K562 (cell line): ENCODE measurements at regions not wholly inside any gene's neighbourhood (a gene's known extent, or its start where the extent isn't known, plus 50 kb on each side); places are given as distances from the start of the nearest gene placed in this dataset.

ENCODE experiments used
- ATAC-seq: fragments of 200-7000 bp; cut with Tn5 transposase; 3 replicates; pipeline ENCODE4 v1.9.1; 2020; ENCODE audit warnings: moderate library complexity
- BruUV-seq: library from RNA; stranded (reverse); fragments of 400-500 nt; replicated peaks from 2 replicates; lab custom pipeline; 2021; lab: Mats Ljungman, UMichigan
- CTCF ChIA-PET: fragments of 300-600 bp; formaldehyde crosslinking; extraction: SDS; loops from one replicate; lab custom pipeline; 2021; ENCODE audit warnings: low intra/inter-chr PET ratio; lab: Yijun Ruan, JAX
- POLR2A ChIA-PET: fragments of 300-600, 350-650 bp; sonication (Branson Sonifier 250); formaldehyde crosslinking; extraction: SDS; loops from one replicate; lab custom pipeline; 2021; ENCODE audit warnings: antibody characterized with exemption, inconsistent platforms; lab: Yijun Ruan, JAX
- DNase-seq, 4 experiments: peaks; one replicate each; pipeline versions ENCODE4 v3.0.0 to v3.0.0-alpha.2; 2011 to 2018; ENCODE audit warnings: low spot score in 3 of 4, mixed read lengths in 3 of 4; ENCODE audit errors: extremely low read depth in 1 of 4
- FAIRE-seq: peaks from 2 replicates; lab custom pipeline; 2011; peaks lifted over from hg19 to GRCh38; lab: Jason Lieb, UNC
- H2AFZ ChIP-seq: 2 replicates; pipeline ENCODE4 v1.6.0; 2011; ENCODE audit warnings: low read depth, low read length, control low read depth, inconsistent platforms
- H3K27ac ChIP-seq: fragments of 200-600 bp; 3 replicates; pipeline ENCODE4 v1.8.0; 2011; ENCODE audit warnings: low read depth, mild to moderate bottlenecking, control low read depth, inconsistent platforms, low read length, moderate library complexity, mixed read lengths; ENCODE audit errors: extremely low read depth
- H3K27me3 ChIP-seq, 2 experiments: fragments of 300-600 bp in 1 of 2; 2 replicates in 1 of 2; 3 replicates in 1 of 2; pipeline versions ENCODE4 v1.6.0 to v1.8.0; 2011; ENCODE audit warnings: inconsistent platforms in 2 of 2, low read length in 2 of 2, mild to moderate bottlenecking in 1 of 2, mixed read lengths in 1 of 2, moderate library complexity in 1 of 2; ENCODE audit not compliant: control insufficient read depth in 2 of 2, insufficient read depth in 2 of 2
- H3K36me3 ChIP-seq: fragments of 300-600 bp; 3 replicates; pipeline ENCODE4 v1.8.0; 2011; ENCODE audit warnings: mild to moderate bottlenecking, low read length, inconsistent platforms; ENCODE audit not compliant: control insufficient read depth, insufficient read depth
- H3K4me1 ChIP-seq, 2 experiments: fragments of 200-600 bp in 1 of 2; replicated peaks in 1 of 2; 2 replicates in 1 of 2; 3 replicates in 1 of 2; pipeline versions ENCODE4 v1.5.1 to v1.8.0; 2011; ENCODE audit warnings: inconsistent platforms in 2 of 2, low read length in 2 of 2, mild to moderate bottlenecking in 1 of 2, mixed read lengths in 1 of 2, moderate library complexity in 1 of 2; ENCODE audit not compliant: control insufficient read depth in 2 of 2, insufficient read depth in 2 of 2
- H3K4me2 ChIP-seq: 2 replicates; pipeline ENCODE4 v1.6.1; 2011; ENCODE audit warnings: low read length, control low read depth, inconsistent platforms, mixed read lengths; ENCODE audit not compliant: insufficient read depth
- H3K4me3 ChIP-seq: fragments of 200-600 bp; sonication (generic), shearing (Covaris generic); 2 replicates; pipeline ENCODE4 v1.5.1; 2016; ENCODE audit warnings: control low read depth, inconsistent platforms
- H3K79me2 ChIP-seq: fragments of 200-600 bp; 3 replicates; pipeline ENCODE4 v1.8.0; 2011; ENCODE audit warnings: low read length, inconsistent platforms; ENCODE audit not compliant: control insufficient read depth, insufficient read depth
- H3K9ac ChIP-seq, 2 experiments: 2 replicates each; pipeline versions ENCODE4 v1.6.0 to v1.6.1; 2011; ENCODE audit warnings: low read depth in 2 of 2, low read length in 2 of 2, control low read depth in 1 of 2, inconsistent platforms in 1 of 2, mild to moderate bottlenecking in 1 of 2, mixed read lengths in 1 of 2; ENCODE audit not compliant: insufficient read depth in 1 of 2
- H3K9me1 ChIP-seq: one replicate; pipeline ENCODE4 v1.6.0; 2011; ENCODE audit warnings: inconsistent platforms, mild to moderate bottlenecking, low read length, moderate library complexity; ENCODE audit not compliant: control insufficient read depth, insufficient read depth
- H3K9me3 ChIP-seq: replicated peaks from 2 replicates; pipeline ENCODE4 v1.5.1; 2011; ENCODE audit warnings: low read depth, low read length, inconsistent platforms; ENCODE audit not compliant: control insufficient read depth, insufficient read depth
- H4K20me1 ChIP-seq: replicated peaks from 2 replicates; pipeline ENCODE4 v1.6.1; 2011; ENCODE audit warnings: low read length, inconsistent platforms, mixed read lengths; ENCODE audit not compliant: control insufficient read depth, insufficient read depth
- ASH1L ChIP-seq: fragments of 450-650 bp; IDR thresholded peaks from 2 replicates; pipeline ENCODE4 v1.6.1; 2018; ENCODE audit warnings: borderline replicate concordance, mild to moderate bottlenecking, low read depth; ENCODE audit not compliant: partially characterized antibody
- CXXC5 ChIP-seq: fragments of 250-450 bp; sonication (Bioruptor Pico); IDR thresholded peaks from 2 replicates; pipeline ENCODE4 v1.8.0; 2022; ENCODE audit warnings: inconsistent platforms, mild to moderate bottlenecking, moderate library complexity
- KLF13 ChIP-seq: fragments of 450-650 bp; IDR thresholded peaks from 2 replicates; pipeline ENCODE4 v1.6.1; 2016; ENCODE audit warnings: missing genetic modification characterization, low read depth, mild to moderate bottlenecking, missing compliant biosample characterization, moderate library complexity, borderline replicate concordance
- LEF1 ChIP-seq: fragments of 450-650 bp; IDR thresholded peaks from 2 replicates; pipeline ENCODE4 v1.6.1; 2016; ENCODE audit warnings: mild to moderate bottlenecking
- PHTF2 ChIP-seq: fragments of 250-450 bp; sonication (Bioruptor Pico); IDR thresholded peaks from 2 replicates; pipeline ENCODE4 v1.5.0; 2021; ENCODE audit warnings: mild to moderate bottlenecking
- PML ChIP-seq: IDR thresholded peaks from 2 replicates; pipeline ENCODE4 v1.6.1; 2012; ENCODE audit warnings: low read length, inconsistent platforms
- RBBP5 ChIP-seq: fragments of 200-600 bp; sonication (generic); IDR thresholded peaks from 2 replicates; pipeline ENCODE4 v1.6.1; 2012; ENCODE audit warnings: borderline replicate concordance, mild to moderate bottlenecking, low read length, control low read depth, inconsistent platforms; ENCODE audit not compliant: insufficient read depth, poor library complexity, severe bottlenecking
- SIN3B ChIP-seq: fragments of 450-650 bp; IDR thresholded peaks from 2 replicates; pipeline ENCODE4 v1.6.1; 2017; ENCODE audit warnings: low read depth, mild to moderate bottlenecking, moderate library complexity
- SMARCC2 ChIP-seq: fragments of 450-650 bp; IDR thresholded peaks from 2 replicates; pipeline ENCODE4 v1.6.1; 2017; ENCODE audit warnings: antibody characterized with exemption, moderate library complexity, mild to moderate bottlenecking, low read depth
- TCF7L2 ChIP-seq: fragments of 150-350 bp; IDR thresholded peaks from 2 replicates; pipeline ENCODE4 v1.6.1; 2016; ENCODE audit warnings: low read depth, mild to moderate bottlenecking, low read length, moderate library complexity
- THRA ChIP-seq: fragments of 450-650 bp; IDR thresholded peaks from 2 replicates; pipeline ENCODE4 v1.6.1; 2017; ENCODE audit warnings: mild to moderate bottlenecking, moderate library complexity
- ZBTB5 ChIP-seq: fragments of 450-650 bp; IDR thresholded peaks from 2 replicates; pipeline ENCODE4 v1.6.1; 2017; ENCODE audit warnings: antibody characterized with exemption
- ZNF512 ChIP-seq: IDR thresholded peaks from 2 replicates; pipeline ENCODE4 v1.6.1; 2016; ENCODE audit warnings: missing genetic modification characterization, missing compliant biosample characterization
- WGBS: fragments of 100-300 bp; shearing (Covaris generic); methylation state at CpG from one replicate; pipeline ENCODE4 v1.1.6; 2016; ENCODE audit warnings: low coverage, mixed read lengths; ENCODE audit not compliant: insufficient coverage; ENCODE audit errors: missing lambda C conversion rate; 5-methylcytosine and 5-hydroxymethylcytosine counted together
- in situ Hi-C: fragments of 300-500 bp; cut with MboI; formaldehyde crosslinking; loops from 4 replicates; pipeline ENCODE4 v1.15.0; 2018; ENCODE audit warnings: inconsistent platforms, mixed read lengths
- intact Hi-C: fragments of 100-400 bp; cut with micrococcal nuclease; formaldehyde crosslinking; loops from 2 replicates; pipeline ENCODE4 v1.14.2; 2022

- no peak overlapping the region for H3K27ac ChIP-seq
- BruUV-seq = no TSS peak
- 0% methylated on average over 2 of the region's 2 CpGs for WGBS
- FAIRE-seq (no peak), DNase-seq (no peak), ATAC-seq (no peak)
- H3K4me3 ChIP-seq = no peak overlapping the region
- intact Hi-C loops (no loop called here), in situ Hi-C loops (no loop called here)
- H3K36me3 ChIP-seq = no peaks in the 10 kb centered on the region
- no peaks in the 10 kb centered on the region; the same call in 1 of the 2 replicates for H3K9me3 ChIP-seq
- CTCF ChIA-PET = no interaction called here
- H4K20me1 ChIP-seq = no peaks in the 10 kb centered on the region
- no peak for TF ChIP-seq KLF13 (tag)
- no peak for TF ChIP-seq PML
- TF ChIP-seq PHTF2 (CRISPR knock-in tag) = no peak
- no peak for TF ChIP-seq ZBTB5
- no peak for TF ChIP-seq LEF1
- TF ChIP-seq RBBP5 = no peak
- no peak for TF ChIP-seq SMARCC2
- TF ChIP-seq ASH1L = no peak
- TF ChIP-seq TCF7L2 = no peak
- no peak for TF ChIP-seq CXXC5 (CRISPR knock-in tag)
- TF ChIP-seq SIN3B = no peak
- no peak for TF ChIP-seq THRA
- TF ChIP-seq ZNF512 (tag) = no peak
- no peak overlapping the region for H3K9ac ChIP-seq
- no peaks in the 10 kb centered on the region for H3K79me2 ChIP-seq
- H3K27me3 ChIP-seq = no peaks in the 10 kb centered on the region
- H2AFZ ChIP-seq = no peak overlapping the region
- no peaks in the 10 kb centered on the region for H3K4me1 ChIP-seq
- H3K4me2 ChIP-seq = no peak overlapping the region
- POLR2A ChIA-PET = no interaction called here
- no peaks in the 10 kb centered on the region for H3K9me1 ChIP-seq
Measured at GRCh38 chr2:49359721-49360406, 205.5 kb upstream of the FSHR start.
